Activated CD8-positive, alpha-beta memory T cell treated with anti-CD3 and anti-CD28 coated beads, Interleukin-2, amount 50 U/mL, for 48 hours (primary cell): ENCODE measurements at regions not wholly inside any gene's neighbourhood (a gene's known extent, or its start where the extent isn't known, plus 50 kb on each side); places are given as distances from the start of the nearest gene placed in this dataset.

Experiments
- DNase-seq: peaks from one replicate; pipeline ENCODE4 v3.0.0-alpha.2; 2020

- DNase-seq = no peak
These were observed 111.6 kb downstream of the SNX5 start for GRCh38 chr20:17856837-17857605.

- no peak for DNase-seq
These were observed 112.5 kb downstream of the SNX5 start for GRCh38 chr20:17856024-17856564.

- DNase-seq = no peak
These were observed 114.2 kb downstream of the SNX5 start for GRCh38 chr20:17854307-17854903.

- no peak for DNase-seq
These were observed 116.3 kb downstream of the SNX5 start for GRCh38 chr20:17852323-17852722.

- DNase-seq = no peak
These were observed 117.9 kb downstream of the SNX5 start for GRCh38 chr20:17850684-17851026.

- no peak for DNase-seq
These were observed 118.5 kb downstream of the SNX5 start for GRCh38 chr20:17849901-17850683.

- DNase-seq = no peak
These were observed 119.3 kb downstream of the SNX5 start for GRCh38 chr20:17849138-17849900.

- no peak for DNase-seq
These were observed 120.1 kb downstream of the SNX5 start for GRCh38 chr20:17848249-17849048.

GRCh38 chr20:17845701-17846475 is 122.7 kb downstream of the SNX5 start:
- DNase-seq = no peak

- DNase-seq = no peak
These were observed 123.9 kb downstream of the SNX5 start for GRCh38 chr20:17844549-17845298.

- no peak for DNase-seq
These were observed 124.5 kb downstream of the SNX5 start for GRCh38 chr20:17844133-17844429.

- no peak for DNase-seq
These were observed 125.1 kb downstream of the SNX5 start for GRCh38 chr20:17843246-17844132.

- no peak for DNase-seq
These were observed 126.8 kb downstream of the SNX5 start for GRCh38 chr20:17841751-17842215.

GRCh38 chr20:17840423-17840822 is 128.2 kb downstream of the SNX5 start:
- DNase-seq = no peak

- no peak for DNase-seq
These were observed 129.7 kb downstream of the SNX5 start for GRCh38 chr20:17838921-17839320.

- DNase-seq = no peak
These were observed 131.4 kb downstream of the SNX5 start for GRCh38 chr20:17837179-17837578.

- no peak for DNase-seq
These were observed 132.2 kb downstream of the SNX5 start for GRCh38 chr20:17836303-17836861.

GRCh38 chr20:17835934-17836300 is 132.7 kb downstream of the SNX5 start:
- DNase-seq = no peak

- no peak for DNase-seq
These were observed 133.2 kb downstream of the SNX5 start for GRCh38 chr20:17835240-17835933.
